ENCODE measurements at regions not wholly inside any gene's neighbourhood (a gene's known extent, or its start where the extent isn't known, plus 50 kb on each side); places are given as distances from the start of the nearest gene placed in this dataset.

- TF ChIP-seq POLR2AphosphoS5 (IDR thresholded peaks at IDR 0.05; ENCODE audit: low read depth): no peak
Measured at GRCh38 chr1:8093221-8093980, 67.3 kb upstream of the ERRFI1 start.

GRCh38 chr1:8092657-8093056, 66.5 kb upstream of the ERRFI1 start:
- TF ChIP-seq GABPA (IDR thresholded peaks at IDR 0.05; ENCODE audit: low read depth) (no peak), CTCF (IDR thresholded peaks at IDR 0.05; ENCODE audit: insufficient read depth, low read length) (no peak), REST (IDR thresholded peaks at IDR 0.05; ENCODE audit: insufficient replicate concordance, low read depth) (no peak), SPI1 (IDR thresholded peaks at IDR 0.05; ENCODE audit: borderline replicate concordance, low read depth) (no peak), POLR2AphosphoS5 (IDR thresholded peaks at IDR 0.05; ENCODE audit: low read depth) (no peak)
- DNase-seq (ENCODE audit: low read depth in 1 of 2, low spot score in 1 of 2): no peak
- Histone ChIP-seq H3K27ac (replicated peaks) (no peak overlapping the region), H3K27me3 (ENCODE audit: insufficient read depth, poor library complexity, severe bottlenecking) (no peaks in the 10 kb centered on the region), H3K4me3 (replicated peaks; ENCODE audit: insufficient read depth, low read length) (no peak overlapping the region)

More at GRCh38 chr1:8093221-8093980, 67.3 kb upstream of the ERRFI1 start:
- Histone ChIP-seq H3K27ac (replicated peaks) (no peak overlapping the region), H3K27me3 (ENCODE audit: insufficient read depth, poor library complexity, severe bottlenecking) (no peaks in the 10 kb centered on the region), H3K4me3 (replicated peaks; ENCODE audit: insufficient read depth, low read length) (no peak overlapping the region)
- no peak for DNase-seq (ENCODE audit: low read depth in 1 of 2, low spot score in 1 of 2)

GRCh38 chr1:8091691-8092090, 65.6 kb upstream of the ERRFI1 start:
- TF ChIP-seq CTCF (IDR thresholded peaks at IDR 0.05; ENCODE audit: insufficient read depth, low read length): no peak
- TF ChIP-seq REST (IDR thresholded peaks at IDR 0.05; ENCODE audit: insufficient replicate concordance, low read depth): no peak
- no peak for TF ChIP-seq GABPA (IDR thresholded peaks at IDR 0.05; ENCODE audit: low read depth)
- no peak for TF ChIP-seq POLR2AphosphoS5 (IDR thresholded peaks at IDR 0.05; ENCODE audit: low read depth)
- no peak for TF ChIP-seq SPI1 (IDR thresholded peaks at IDR 0.05; ENCODE audit: borderline replicate concordance, low read depth)
- Histone ChIP-seq H3K27me3 (ENCODE audit: insufficient read depth, poor library complexity, severe bottlenecking) (no peaks in the 10 kb centered on the region), H3K27ac (replicated peaks) (no peak overlapping the region), H3K4me3 (replicated peaks; ENCODE audit: insufficient read depth, low read length) (no peak overlapping the region)
- DNase-seq (ENCODE audit: low read depth in 1 of 2, low spot score in 1 of 2): no peak

DNA sequence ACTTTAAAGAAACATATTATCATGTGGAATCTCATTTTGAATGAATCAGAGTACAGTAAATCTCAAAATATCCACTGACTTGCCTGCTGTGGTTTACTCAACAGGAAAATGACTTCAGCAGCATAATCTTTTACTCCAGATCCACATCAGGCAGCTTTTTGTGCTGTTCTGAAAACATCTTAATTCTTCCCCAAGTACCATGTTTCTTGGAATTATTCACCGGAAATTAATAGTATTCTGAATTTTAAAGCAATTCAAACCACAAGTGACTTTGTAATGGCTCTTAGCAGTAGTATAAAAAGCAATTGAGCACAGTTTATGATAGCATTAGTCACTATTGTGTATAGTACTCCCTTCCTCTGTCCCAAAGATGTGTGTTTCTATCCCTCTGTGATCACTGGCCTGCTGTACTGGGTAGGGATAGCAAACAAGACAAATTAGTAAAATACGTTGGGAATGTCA, 64.2 kb upstream of the ERRFI1 start:
- Histone ChIP-seq H3K27ac (replicated peaks) (no peak overlapping the region), H3K4me3 (replicated peaks; ENCODE audit: insufficient read depth, low read length) (no peak overlapping the region), H3K27me3 (ENCODE audit: insufficient read depth, poor library complexity, severe bottlenecking) (no peaks in the 10 kb centered on the region)
- TF ChIP-seq GABPA (IDR thresholded peaks at IDR 0.05; ENCODE audit: low read depth): no peak
- TF ChIP-seq REST (IDR thresholded peaks at IDR 0.05; ENCODE audit: insufficient replicate concordance, low read depth): no peak
- no peak for TF ChIP-seq SPI1 (IDR thresholded peaks at IDR 0.05; ENCODE audit: borderline replicate concordance, low read depth)
- no peak for TF ChIP-seq CTCF (IDR thresholded peaks at IDR 0.05; ENCODE audit: insufficient read depth, low read length)
- TF ChIP-seq POLR2AphosphoS5 (IDR thresholded peaks at IDR 0.05; ENCODE audit: low read depth): no peak
- no peak for DNase-seq (ENCODE audit: low read depth in 1 of 2, low spot score in 1 of 2)
